C4-2B (cell line): ENCODE measurements at regions not wholly inside any gene's neighbourhood (a gene's known extent, or its start where the extent isn't known, plus 50 kb on each side); places are given as distances from the start of the nearest gene placed in this dataset.
"Not testable (repeated sequence)": the region's sequence is repeated elsewhere in the genome, so short reads cannot be mapped to it uniquely, and the experiment has no call there.

Experiments
- CTCF ChIP-seq: fragments of 450-650 bp; conservative IDR thresholded peaks from 2 replicates; pipeline ENCODE4 v1.5.1; 2017; ENCODE audit warnings: mild to moderate bottlenecking
- ZFX ChIP-seq: fragments of 450-650 bp; IDR thresholded peaks from 2 replicates; pipeline ENCODE4 v1.6.1; 2017

GRCh38 chr6:43882690-43883448 lies 112.9 kb downstream of the VEGFA start:
- TF ChIP-seq CTCF, ZFX: not testable (repeated sequence)
